GM12891 (cell line): ENCODE measurements at regions not wholly inside any gene's neighbourhood (a gene's known extent, or its start where the extent isn't known, plus 50 kb on each side); places are given as distances from the start of the nearest gene placed in this dataset.

Source experiments
- PAX5 ChIP-seq: IDR thresholded peaks from 2 replicates; pipeline ENCODE4 v1.6.1; 2011; ENCODE audit warnings: low read length, moderate library complexity, mild to moderate bottlenecking; ENCODE audit not compliant: insufficient read depth, severe bottlenecking
- POLR2A ChIP-seq: IDR thresholded peaks from 2 replicates; pipeline ENCODE4 v1.6.1; 2011; ENCODE audit warnings: low read depth, low read length, control low read depth
- POLR2AphosphoS5 ChIP-seq: IDR thresholded peaks from 2 replicates; pipeline ENCODE4 v1.6.1; 2011; ENCODE audit warnings: low read depth, low read length, control low read depth

DNA sequence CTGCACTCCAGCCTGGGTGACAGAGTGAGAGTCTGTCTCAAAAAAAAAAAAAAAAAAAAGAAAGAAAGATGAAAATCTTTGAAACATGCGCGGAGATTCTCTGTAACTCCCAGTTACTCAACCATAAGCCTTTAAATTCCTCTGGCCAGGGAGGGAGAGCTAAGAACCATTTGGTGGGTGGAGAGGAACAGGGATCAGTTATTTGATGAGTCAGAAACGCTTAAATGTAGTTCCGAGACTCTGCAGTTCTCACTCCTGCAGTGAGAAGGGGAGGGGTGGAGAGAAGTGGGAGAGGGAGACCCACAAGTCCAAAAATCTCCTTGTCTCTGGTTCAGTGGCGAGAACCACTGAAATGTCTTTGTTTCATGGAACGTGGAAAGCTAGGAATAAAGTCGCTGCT lies 266.7 kb downstream of the SOX9 start:
- TF ChIP-seq POLR2A (no peak), POLR2AphosphoS5 (no peak), PAX5 (no peak)
